ENCODE measurements at regions not wholly inside any gene's neighbourhood (a gene's known extent, or its start where the extent isn't known, plus 50 kb on each side); places are given as distances from the start of the nearest gene placed in this dataset.

- TF ChIP-seq EP300 (IDR thresholded peaks at IDR 0.05; ENCODE audit: low read depth) (no peak), CTCF (IDR thresholded peaks at IDR 0.05) (no peak), POLR2AphosphoS5 (IDR thresholded peaks at IDR 0.05) (no peak), POLR2A (IDR thresholded peaks at IDR 0.05) (no peak)
Observed at GRCh38 chr1:88296227-88296626, 387.8 kb upstream of the PKN2 start.
